SU-DHL-6 (cell line): ENCODE measurements at regions not wholly inside any gene's neighbourhood (a gene's known extent, or its start where the extent isn't known, plus 50 kb on each side); places are given as distances from the start of the nearest gene placed in this dataset.

Experiments
- EZH2phosphoT487 ChIP-seq: fragments of 200-600 bp; sonication (generic), shearing (Covaris generic); conservative IDR thresholded peaks from 2 replicates; pipeline ENCODE4 v1.6.1; 2018; ENCODE audit warnings: mild to moderate bottlenecking, antibody characterized with exemption, low read length, moderate library complexity, mixed read lengths
- TF ChIP-seq, protein P1 (sequence below): fragments of 200-600 bp; sonication (generic); IDR thresholded peaks from one replicate; pipeline ENCODE4 v1.5.1; 2017; ENCODE audit warnings: antibody characterized with exemption, mild to moderate bottlenecking, low read length, moderate library complexity; ENCODE audit not compliant: insufficient read depth, poor library complexity, severe bottlenecking

GRCh38 chr9:129368444-129368978 is 190.4 kb upstream of the IER5L start:
- TF ChIP-seq, protein P1, sequence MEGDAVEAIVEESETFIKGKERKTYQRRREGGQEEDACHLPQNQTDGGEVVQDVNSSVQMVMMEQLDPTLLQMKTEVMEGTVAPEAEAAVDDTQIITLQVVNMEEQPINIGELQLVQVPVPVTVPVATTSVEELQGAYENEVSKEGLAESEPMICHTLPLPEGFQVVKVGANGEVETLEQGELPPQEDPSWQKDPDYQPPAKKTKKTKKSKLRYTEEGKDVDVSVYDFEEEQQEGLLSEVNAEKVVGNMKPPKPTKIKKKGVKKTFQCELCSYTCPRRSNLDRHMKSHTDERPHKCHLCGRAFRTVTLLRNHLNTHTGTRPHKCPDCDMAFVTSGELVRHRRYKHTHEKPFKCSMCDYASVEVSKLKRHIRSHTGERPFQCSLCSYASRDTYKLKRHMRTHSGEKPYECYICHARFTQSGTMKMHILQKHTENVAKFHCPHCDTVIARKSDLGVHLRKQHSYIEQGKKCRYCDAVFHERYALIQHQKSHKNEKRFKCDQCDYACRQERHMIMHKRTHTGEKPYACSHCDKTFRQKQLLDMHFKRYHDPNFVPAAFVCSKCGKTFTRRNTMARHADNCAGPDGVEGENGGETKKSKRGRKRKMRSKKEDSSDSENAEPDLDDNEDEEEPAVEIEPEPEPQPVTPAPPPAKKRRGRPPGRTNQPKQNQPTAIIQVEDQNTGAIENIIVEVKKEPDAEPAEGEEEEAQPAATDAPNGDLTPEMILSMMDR: no peak
- TF ChIP-seq EZH2phosphoT487: no peak
